ENCODE measurements at regions not wholly inside any gene's neighbourhood (a gene's known extent, or its start where the extent isn't known, plus 50 kb on each side); places are given as distances from the start of the nearest gene placed in this dataset.
"Not testable (repeated sequence)": the region's sequence is repeated elsewhere in the genome, so short reads cannot be mapped to it uniquely, and the experiment has no call there.

GRCh38 chr12:116375278-116375842 is 97.9 kb upstream of the MED13L start:
- POLR2A ChIA-PET: no interaction called here
- no peak overlapping the region for H3K4me3 ChIP-seq (ENCODE audit: low read depth in 2 of 2, low read length in 2 of 2)
- no peaks in the 10 kb centered on the region for H3K9me3 ChIP-seq (ENCODE audit: control insufficient read depth, insufficient read depth, low read depth, low read length)
- ATAC-seq (no peak), DNase-seq (ENCODE audit: low read depth, low spot score) (no peak)
- no peak overlapping the region for H3K27ac ChIP-seq (ENCODE audit: low read length)
- no peaks in the 10 kb centered on the region for H3K36me3 ChIP-seq (ENCODE audit: control insufficient read depth, insufficient read depth, low read length)
- CTCF ChIA-PET: no interaction called here
- TF ChIP-seq SIN3A (IDR thresholded peaks at IDR 0.05; ENCODE audit: borderline replicate concordance, insufficient read depth, low read depth, low read length) (no peak), CTCF (IDR thresholded peaks at IDR 0.05) (no peak), POLR2AphosphoS5 (IDR thresholded peaks at IDR 0.05; ENCODE audit: low read depth, low read length) (no peak), REST (IDR thresholded peaks at IDR 0.05; ENCODE audit: insufficient read depth in 1 of 2, low read depth in 2 of 2, low read length in 1 of 2) (no peak), TCF7L2 (IDR thresholded peaks at IDR 0.05; ENCODE audit: low read depth, low read length) (no peak)
- in situ Hi-C loops (cut with HindIII; ENCODE audit: low pct_unique_long_range_greater_than_20kb, low sequenced_read_pairs) (no loop called here), intact Hi-C loops (cut with micrococcal nuclease; ENCODE audit: unreplicated experiment) (no loop called here)
- H3K27me3 ChIP-seq (ENCODE audit: control insufficient read depth, insufficient read depth, low read length): no peaks in the 10 kb centered on the region
- no TSS peak for BruUV-seq (replicated peaks)
- H3K4me1 ChIP-seq (ENCODE audit: control insufficient read depth, insufficient read depth, low read length): peaks cover 46% of the 10 kb centered on the region

GRCh38 chr12:116376354-116377193 is 99.1 kb upstream of the MED13L start:
- peak; percentile 75; the same call in 1 of the 2 replicates for TF ChIP-seq TCF7L2 (IDR thresholded peaks at IDR 0.05; ENCODE audit: low read depth, low read length)
- TF ChIP-seq POLR2AphosphoS5 (IDR thresholded peaks at IDR 0.05; ENCODE audit: low read depth, low read length): no peak; the same call in 1 of the 2 replicates
- peak overlapping the region; percentile 84 for H3K27ac ChIP-seq (ENCODE audit: low read length)
- intact Hi-C loops (cut with micrococcal nuclease; ENCODE audit: unreplicated experiment) (no loop called here), in situ Hi-C loops (cut with HindIII; ENCODE audit: low pct_unique_long_range_greater_than_20kb, low sequenced_read_pairs) (no loop called here)
- ChIA-PET CTCF (no interaction called here), POLR2A (no interaction called here)
- H3K9me3 ChIP-seq (ENCODE audit: control insufficient read depth, insufficient read depth, low read depth, low read length): no peaks in the 10 kb centered on the region
- BruUV-seq (replicated peaks): no TSS peak
- H3K4me3 ChIP-seq (ENCODE audit: low read depth in 2 of 2, low read length in 2 of 2): peak overlapping the region in 1 of 2 experiments; percentile 23; a peak in 2 of 4 replicates
- DNase-seq (ENCODE audit: low read depth, low spot score): no peak
- ATAC-seq: peak; percentile 64
- H3K27me3 ChIP-seq (ENCODE audit: control insufficient read depth, insufficient read depth, low read length): no peaks in the 10 kb centered on the region
- no peaks in the 10 kb centered on the region for H3K36me3 ChIP-seq (ENCODE audit: control insufficient read depth, insufficient read depth, low read length)
- peaks cover 48% of the 10 kb centered on the region for H3K4me1 ChIP-seq (ENCODE audit: control insufficient read depth, insufficient read depth, low read length)

GRCh38 chr12:116377194-116377571 is 99.7 kb upstream of the MED13L start:
- ATAC-seq; H3K36me3 ChIP-seq (ENCODE audit: control insufficient read depth, insufficient read depth, low read length); H3K27me3 ChIP-seq (ENCODE audit: control insufficient read depth, insufficient read depth, low read length); in situ Hi-C loops (cut with HindIII; ENCODE audit: low pct_unique_long_range_greater_than_20kb, low sequenced_read_pairs); H3K4me3 ChIP-seq (ENCODE audit: low read depth in 2 of 2, low read length in 2 of 2); POLR2A ChIA-PET; DNase-seq (ENCODE audit: low read depth, low spot score); BruUV-seq (replicated peaks); CTCF ChIA-PET; H3K9me3 ChIP-seq (ENCODE audit: control insufficient read depth, insufficient read depth, low read depth, low read length); intact Hi-C loops (cut with micrococcal nuclease; ENCODE audit: unreplicated experiment): not testable (repeated sequence)
- peak overlapping the region; percentile 84 for H3K27ac ChIP-seq (ENCODE audit: low read length)
- peaks cover 50% of the 10 kb centered on the region for H3K4me1 ChIP-seq (ENCODE audit: control insufficient read depth, insufficient read depth, low read length)

Measured in Panc1 (cell line).